GM23338 (cell line): ENCODE measurements at regions not wholly inside any gene's neighbourhood (a gene's known extent, or its start where the extent isn't known, plus 50 kb on each side); places are given as distances from the start of the nearest gene placed in this dataset.

Source experiments
- ATAC-seq: fragments of 200-7000 bp; cut with Tn5 transposase; 3 replicates; pipeline ENCODE4 v1.9.1; 2020
- DNase-seq: peaks from one replicate; pipeline ENCODE4 v3.0.0-alpha.2; 2015; ENCODE audit warnings: low spot score
- H2AFZ ChIP-seq: fragments of 200-600 bp; sonication (generic); 2 replicates; pipeline ENCODE4 v1.8.0; 2016; ENCODE audit warnings: antibody characterized with exemption, mild to moderate bottlenecking, moderate library complexity
- H3F3A ChIP-seq: fragments of 200-600 bp; sonication (generic); replicated peaks from 2 replicates; pipeline ENCODE4 v1.8.0; 2017; ENCODE audit warnings: antibody characterized with exemption, mixed run types, low read depth
- H3K27ac ChIP-seq: fragments of 200-600 bp; sonication (generic); 2 replicates; pipeline ENCODE4 v1.6.1; 2016; ENCODE audit warnings: low read depth
- H3K27me3 ChIP-seq: fragments of 200-600 bp; sonication (generic); 2 replicates; pipeline ENCODE4 v1.8.0; 2016; ENCODE audit warnings: mild to moderate bottlenecking, mixed run types, moderate library complexity; ENCODE audit not compliant: insufficient read depth
- H3K36me3 ChIP-seq: fragments of 200-600 bp; sonication (generic); 2 replicates; pipeline ENCODE4 v1.8.0; 2016; ENCODE audit warnings: mild to moderate bottlenecking; ENCODE audit not compliant: insufficient read depth
- H3K4me1 ChIP-seq: fragments of 200-600 bp; sonication (generic); 2 replicates; pipeline ENCODE4 v1.8.0; 2016; ENCODE audit warnings: mild to moderate bottlenecking, moderate library complexity; ENCODE audit not compliant: insufficient read depth
- H3K4me2 ChIP-seq: fragments of 200-600 bp; sonication (generic); 2 replicates; pipeline ENCODE4 v1.7.1; 2017; ENCODE audit warnings: mixed run types
- H3K4me3 ChIP-seq: fragments of 200-600 bp; sonication (generic); 2 replicates; pipeline ENCODE4 v1.6.1; 2016; ENCODE audit warnings: mixed run types
- H3K79me2 ChIP-seq: fragments of 200-600 bp; sonication (generic); replicated peaks from 2 replicates; pipeline ENCODE4 v1.8.0; 2017; ENCODE audit warnings: mild to moderate bottlenecking; ENCODE audit not compliant: insufficient read depth
- H3K9me2 ChIP-seq: fragments of 200-600 bp; sonication (generic); 2 replicates; pipeline ENCODE4 v1.8.0; 2017; ENCODE audit not compliant: insufficient read depth
- H4K20me1 ChIP-seq: fragments of 200-600 bp; sonication (generic); replicated peaks from 2 replicates; pipeline ENCODE4 v1.8.0; 2017; ENCODE audit warnings: mild to moderate bottlenecking; ENCODE audit not compliant: insufficient read depth
- H3K27ac Mint-ChIP-seq: 2 replicates; pipeline ENCODE4 v1.8.0; 2020; ENCODE audit warnings: inconsistent platforms, mild to moderate bottlenecking, moderate library complexity, mixed read lengths
- H3K27me3 Mint-ChIP-seq: 3 replicates; pipeline ENCODE4 v1.8.0; 2022; ENCODE audit warnings: low read depth, mild to moderate bottlenecking, moderate library complexity, mixed read lengths, inconsistent platforms; ENCODE audit not compliant: insufficient read depth, poor library complexity
- H3K36me3 Mint-ChIP-seq: 3 replicates; pipeline ENCODE4 v1.8.0; 2021; ENCODE audit warnings: low read depth, mild to moderate bottlenecking, inconsistent platforms, moderate library complexity, mixed read lengths
- H3K4me1 Mint-ChIP-seq: 3 replicates; pipeline ENCODE4 v1.8.0; 2020; ENCODE audit warnings: mild to moderate bottlenecking, inconsistent platforms, mixed read lengths
- H3K4me3 Mint-ChIP-seq: 3 replicates; pipeline ENCODE4 v1.8.0; 2021; ENCODE audit warnings: moderate library complexity, mild to moderate bottlenecking, inconsistent platforms, mixed read lengths
- H3K9me3 Mint-ChIP-seq: 3 replicates; pipeline ENCODE4 v1.8.0; 2020; ENCODE audit warnings: moderate library complexity, mild to moderate bottlenecking, inconsistent platforms, mixed read lengths
- CREB1 ChIP-seq: fragments of 250-450 bp; sonication (Bioruptor Pico); IDR thresholded peaks from 2 replicates; pipeline ENCODE4 v1.5.0; 2020; ENCODE audit warnings: low read depth, mild to moderate bottlenecking, moderate library complexity
- CTCF ChIP-seq, 2 experiments: fragments of 200-600 bp in 1 of 2; sonication (generic) in 1 of 2; conservative IDR thresholded peaks; 2 replicates each; pipeline versions ENCODE4 v1.5.1 to v1.6.1; 2016 to 2017; ENCODE audit warnings: antibody characterized with exemption in 2 of 2, low read depth in 2 of 2, mild to moderate bottlenecking in 2 of 2, moderate library complexity in 1 of 2
- ETS1 ChIP-seq: IDR thresholded peaks from 2 replicates; pipeline ENCODE4 v1.6.1; 2016; ENCODE audit warnings: antibody characterized with exemption
- EZH2 ChIP-seq: fragments of 200-600 bp; sonication (generic); IDR thresholded peaks from one replicate; pipeline ENCODE4 v1.8.0; 2017; ENCODE audit warnings: antibody characterized with exemption, mild to moderate bottlenecking, low read depth; ENCODE audit not compliant: unreplicated experiment
- EZH2phosphoT487 ChIP-seq: fragments of 200-600 bp; sonication (generic); IDR thresholded peaks from one replicate; pipeline ENCODE4 v1.8.1; 2018; ENCODE audit warnings: antibody characterized with exemption; ENCODE audit not compliant: unreplicated experiment
- JUNB ChIP-seq: IDR thresholded peaks from one replicate; pipeline ENCODE4 v1.6.1; 2016; ENCODE audit warnings: antibody characterized with exemption; ENCODE audit not compliant: unreplicated experiment
- NANOG ChIP-seq: IDR thresholded peaks from 2 replicates; pipeline ENCODE4 v1.6.1; 2016; ENCODE audit warnings: antibody characterized with exemption, borderline replicate concordance
- POLR2AphosphoS5 ChIP-seq: IDR thresholded peaks from 2 replicates; pipeline ENCODE4 v1.6.1; 2016; ENCODE audit warnings: antibody characterized with exemption, low read depth
- REST ChIP-seq: IDR thresholded peaks from one replicate; pipeline ENCODE4 v1.6.1; 2018; ENCODE audit warnings: antibody characterized with exemption; ENCODE audit not compliant: unreplicated experiment
- STAT1 ChIP-seq: IDR thresholded peaks from one replicate; pipeline ENCODE4 v1.6.1; 2016; ENCODE audit warnings: antibody characterized with exemption; ENCODE audit not compliant: unreplicated experiment
- ZNF114 ChIP-seq: fragments of 250-450 bp; sonication (Bioruptor Pico); IDR thresholded peaks from 2 replicates; pipeline ENCODE4 v1.5.0; 2020; ENCODE audit warnings: mild to moderate bottlenecking, moderate library complexity
- ZNF331 ChIP-seq: fragments of 250-450 bp; sonication (Bioruptor Pico); IDR thresholded peaks from 2 replicates; pipeline ENCODE4 v1.5.0; 2020; ENCODE audit warnings: low read depth, mild to moderate bottlenecking, moderate library complexity
- ZNF462 ChIP-seq: fragments of 250-450 bp; sonication (Bioruptor Pico); IDR thresholded peaks from 2 replicates; pipeline ENCODE4 v1.5.0; 2020; ENCODE audit warnings: mild to moderate bottlenecking, moderate library complexity

GRCh38 chr6:121653624-121654008 is 218.2 kb downstream of the GJA1 start:
- DNase-seq, result no peak
- Histone ChIP-seq H3K27ac (no peak overlapping the region), H4K20me1 (no peaks in the 10 kb centered on the region), H2AFZ (no peak overlapping the region; the same call in 1 of the 2 replicates), H3K9me2 (no peaks in the 10 kb centered on the region), H3K4me1 (peaks cover 10% of the 10 kb centered on the region; the same call in 1 of the 2 replicates), H3F3A (no peaks in the 10 kb centered on the region), H3K4me3 (no peak overlapping the region), H3K4me2 (no peak overlapping the region), H3K36me3 (no peaks in the 10 kb centered on the region), H3K79me2 (no peaks in the 10 kb centered on the region), H3K27me3 (no peaks in the 10 kb centered on the region)
- Mint-ChIP-seq H3K9me3 (no peaks in the 10 kb centered on the region), H3K27ac (no peak overlapping the region), H3K36me3 (no peaks in the 10 kb centered on the region), H3K4me3 (no peak overlapping the region), H3K4me1 (peaks cover 4% of the 10 kb centered on the region; the same call in 1 of the 3 replicates), H3K27me3 (peaks cover 2% of the 10 kb centered on the region)
- ATAC-seq, result no peak
- TF ChIP-seq ZNF114 (CRISPR knock-in tag) (no peak), POLR2AphosphoS5 (no peak), CTCF (conservative IDR thresholded peaks at IDR 0.05; ENCODE audit: low read depth in 2 of 2) (no peak), EZH2 (no peak), STAT1 (no peak), CREB1 (CRISPR knock-in tag) (no peak), JUNB (no peak), EZH2phosphoT487 (no peak), ZNF462 (no peak), NANOG (no peak), ZNF331 (CRISPR knock-in tag) (no peak), ETS1 (no peak), REST (no peak)
